ENCODE measurements at regions not wholly inside any gene's neighbourhood (a gene's known extent, or its start where the extent isn't known, plus 50 kb on each side); places are given as distances from the start of the nearest gene placed in this dataset.

DNA sequence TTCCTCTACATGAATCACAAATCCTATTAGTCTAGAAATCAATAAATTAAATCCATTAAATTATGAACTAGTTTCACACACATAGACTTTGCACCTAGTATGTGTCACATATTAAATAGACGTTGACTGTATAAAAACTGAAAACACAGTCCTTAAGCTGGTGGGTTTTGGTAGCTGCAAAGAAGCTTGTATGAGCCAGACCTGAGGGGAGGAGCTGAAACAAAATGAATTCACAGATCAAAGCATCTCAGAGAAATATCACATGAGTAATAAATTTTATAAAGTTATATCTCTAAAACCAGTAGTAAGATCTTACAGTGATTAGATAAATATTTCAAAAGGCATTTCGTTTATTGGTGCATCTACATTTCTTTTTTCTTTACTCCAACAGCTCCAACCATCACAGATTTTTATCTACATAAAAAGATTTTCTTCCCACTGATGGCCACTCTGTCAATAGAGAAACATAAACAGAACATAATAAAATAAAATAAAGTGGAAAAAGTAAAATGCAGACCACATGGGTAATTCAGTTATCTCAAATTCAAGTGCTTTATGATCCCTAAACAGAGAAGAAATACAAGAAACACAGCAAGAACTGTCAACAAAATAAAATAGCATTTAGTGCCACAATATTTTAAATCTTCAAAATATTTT, 420.0 kb upstream of the CYRIA start:
- H3K4me3 ChIP-seq: no peak overlapping the region
- H3K27me3 ChIP-seq: no peaks in the 10 kb centered on the region
- H3K27ac ChIP-seq: no peak overlapping the region
- DNase-seq (ENCODE audit: low read depth in 1 of 2, low spot score in 1 of 2): no peak
- peaks cover 19% of the 10 kb centered on the region for H3K4me1 ChIP-seq (ENCODE audit: low read depth)
- TF ChIP-seq, protein P1, sequence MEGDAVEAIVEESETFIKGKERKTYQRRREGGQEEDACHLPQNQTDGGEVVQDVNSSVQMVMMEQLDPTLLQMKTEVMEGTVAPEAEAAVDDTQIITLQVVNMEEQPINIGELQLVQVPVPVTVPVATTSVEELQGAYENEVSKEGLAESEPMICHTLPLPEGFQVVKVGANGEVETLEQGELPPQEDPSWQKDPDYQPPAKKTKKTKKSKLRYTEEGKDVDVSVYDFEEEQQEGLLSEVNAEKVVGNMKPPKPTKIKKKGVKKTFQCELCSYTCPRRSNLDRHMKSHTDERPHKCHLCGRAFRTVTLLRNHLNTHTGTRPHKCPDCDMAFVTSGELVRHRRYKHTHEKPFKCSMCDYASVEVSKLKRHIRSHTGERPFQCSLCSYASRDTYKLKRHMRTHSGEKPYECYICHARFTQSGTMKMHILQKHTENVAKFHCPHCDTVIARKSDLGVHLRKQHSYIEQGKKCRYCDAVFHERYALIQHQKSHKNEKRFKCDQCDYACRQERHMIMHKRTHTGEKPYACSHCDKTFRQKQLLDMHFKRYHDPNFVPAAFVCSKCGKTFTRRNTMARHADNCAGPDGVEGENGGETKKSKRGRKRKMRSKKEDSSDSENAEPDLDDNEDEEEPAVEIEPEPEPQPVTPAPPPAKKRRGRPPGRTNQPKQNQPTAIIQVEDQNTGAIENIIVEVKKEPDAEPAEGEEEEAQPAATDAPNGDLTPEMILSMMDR (IDR thresholded peaks at IDR 0.05; ENCODE audit: low read depth, low read length): no peak
- no peaks in the 10 kb centered on the region for H3K9me3 ChIP-seq (ENCODE audit: low read depth)
- no peaks in the 10 kb centered on the region for H3K36me3 ChIP-seq

DNA sequence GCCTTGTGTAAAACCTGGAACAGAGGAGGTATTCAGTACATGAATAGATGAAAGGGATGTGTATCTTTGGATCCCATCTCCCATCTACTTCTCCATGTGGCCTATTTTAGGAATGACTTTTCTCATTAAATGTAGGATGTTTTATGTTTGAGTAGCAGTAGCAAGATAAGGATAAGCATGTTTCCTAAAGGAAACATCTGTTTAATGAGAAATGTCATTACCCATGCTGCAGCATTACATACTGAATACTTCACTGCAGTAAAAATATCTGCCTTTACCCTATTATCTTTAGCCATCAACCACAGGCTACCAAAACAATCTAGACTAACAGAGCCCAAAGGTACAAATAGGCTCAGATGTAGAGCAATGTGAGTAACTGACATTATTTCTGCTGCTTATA, 419.2 kb upstream of the CYRIA start:
- Histone ChIP-seq H3K4me1 (ENCODE audit: low read depth) (peaks cover 19% of the 10 kb centered on the region), H3K27ac (no peak overlapping the region), H3K36me3 (no peaks in the 10 kb centered on the region), H3K9me3 (ENCODE audit: low read depth) (no peaks in the 10 kb centered on the region), H3K4me3 (no peak overlapping the region), H3K27me3 (no peaks in the 10 kb centered on the region)
- DNase-seq (ENCODE audit: low read depth in 1 of 2, low spot score in 1 of 2): no peak
- TF ChIP-seq, protein P1 (IDR thresholded peaks at IDR 0.05; ENCODE audit: low read depth, low read length): no peak

DNA sequence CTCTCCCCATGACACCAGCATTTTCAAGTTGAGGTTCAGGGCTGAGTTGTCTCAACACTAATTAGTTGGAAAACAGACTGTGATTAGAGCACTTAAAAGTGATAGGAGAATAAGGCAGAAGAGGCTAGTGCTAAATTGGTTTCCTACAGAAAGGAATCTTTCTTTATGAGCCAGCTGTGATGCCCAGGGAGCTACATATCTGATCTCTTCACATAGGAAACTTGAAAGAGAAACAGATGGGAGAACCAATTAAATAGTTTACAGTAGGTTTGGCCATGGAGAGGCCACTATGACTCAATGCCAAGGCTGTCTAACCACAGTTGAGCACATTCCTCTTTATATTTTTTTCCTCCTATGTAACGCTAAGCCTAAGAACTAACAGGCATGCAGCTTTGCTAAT, 418.3 kb upstream of the CYRIA start:
- no peaks in the 10 kb centered on the region for H3K9me3 ChIP-seq (ENCODE audit: low read depth)
- no peak overlapping the region for H3K4me3 ChIP-seq
- peaks cover 19% of the 10 kb centered on the region for H3K4me1 ChIP-seq (ENCODE audit: low read depth)
- no peaks in the 10 kb centered on the region for H3K27me3 ChIP-seq
- H3K27ac ChIP-seq: no peak overlapping the region
- DNase-seq (ENCODE audit: low read depth in 1 of 2, low spot score in 1 of 2): no peak
- TF ChIP-seq, protein P1 (IDR thresholded peaks at IDR 0.05; ENCODE audit: low read depth, low read length): no peak
- no peaks in the 10 kb centered on the region for H3K36me3 ChIP-seq

DNA sequence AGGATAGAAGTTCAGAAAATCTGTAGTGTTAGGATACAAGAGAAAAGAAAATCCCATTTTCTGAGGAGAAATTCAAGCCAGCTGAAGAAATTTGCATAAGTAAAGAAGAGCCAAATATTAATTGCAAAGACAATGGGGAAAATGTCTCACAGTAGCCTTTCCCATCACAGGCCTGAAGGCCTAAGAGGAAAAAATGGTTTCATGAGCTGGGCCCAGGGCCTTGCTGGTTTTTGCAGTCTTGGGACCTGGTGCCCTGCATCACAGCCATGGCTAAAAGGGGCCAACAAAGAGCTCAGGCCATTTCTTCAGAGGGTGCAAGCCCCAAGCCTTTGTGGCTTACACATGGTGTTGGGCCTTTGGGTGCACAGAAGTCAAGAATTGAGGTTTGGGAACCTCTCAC, 413.6 kb upstream of the CYRIA start:
- no peaks in the 10 kb centered on the region for H3K36me3 ChIP-seq
- no peak overlapping the region for H3K27ac ChIP-seq
- H3K9me3 ChIP-seq (ENCODE audit: low read depth): no peaks in the 10 kb centered on the region
- no peaks in the 10 kb centered on the region for H3K27me3 ChIP-seq
- H3K4me1 ChIP-seq (ENCODE audit: low read depth): peaks cover 9% of the 10 kb centered on the region
- DNase-seq (ENCODE audit: low read depth in 1 of 2, low spot score in 1 of 2): no peak
- TF ChIP-seq, protein P1 (IDR thresholded peaks at IDR 0.05; ENCODE audit: low read depth, low read length): no peak
- no peak overlapping the region for H3K4me3 ChIP-seq

DNA sequence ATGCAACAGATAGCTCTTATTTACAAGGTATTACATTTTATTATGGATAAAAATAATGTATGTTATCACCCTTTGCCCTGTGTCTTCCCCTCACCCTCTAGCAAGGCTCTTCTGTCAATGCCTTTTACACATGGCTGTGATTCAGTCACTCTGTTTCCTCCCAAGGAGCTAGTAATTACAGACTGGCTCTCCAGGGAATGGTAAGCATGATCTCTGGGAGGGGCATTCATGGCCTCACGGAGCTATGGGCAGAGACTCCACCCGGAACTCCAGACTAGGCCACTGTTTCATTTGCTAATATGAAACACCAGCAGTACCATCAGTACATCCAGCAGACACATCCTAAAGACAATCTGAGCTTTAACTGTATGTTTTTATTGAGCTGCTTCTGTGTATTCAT, 410.9 kb upstream of the CYRIA start:
- Histone ChIP-seq H3K36me3 (no peaks in the 10 kb centered on the region), H3K4me1 (ENCODE audit: low read depth) (no peaks in the 10 kb centered on the region), H3K9me3 (ENCODE audit: low read depth) (no peaks in the 10 kb centered on the region), H3K4me3 (no peak overlapping the region), H3K27me3 (no peaks in the 10 kb centered on the region), H3K27ac (no peak overlapping the region)
- TF ChIP-seq, protein P1 (IDR thresholded peaks at IDR 0.05; ENCODE audit: low read depth, low read length): no peak
- DNase-seq (ENCODE audit: low read depth in 1 of 2, low spot score in 1 of 2): no peak

All from cardiac muscle cell (in vitro differentiated cells and primary cell).